ENCODE measurements at regions not wholly inside any gene's neighbourhood (a gene's known extent, or its start where the extent isn't known, plus 50 kb on each side); places are given as distances from the start of the nearest gene placed in this dataset.

GRCh38 chr10:120015064-120015463 is 122.5 kb downstream of the SEC23IP start:
- no peaks in the 10 kb centered on the region for H3K4me1 ChIP-seq
- no peak overlapping the region for H3K4me2 ChIP-seq
- no peaks in the 10 kb centered on the region for H4K20me1 ChIP-seq
- no peak overlapping the region for H3K4me3 ChIP-seq
- H3K9me3 ChIP-seq (replicated peaks in 1 of 11), result no peaks in the 10 kb centered on the region
- H3K9ac ChIP-seq, result no peak overlapping the region
- TF ChIP-seq Cebpa-rat (IDR thresholded peaks at IDR 0.05), result no peak
- H3K36me3 ChIP-seq, result no peaks in the 10 kb centered on the region
- no peaks in the 10 kb centered on the region for H3K27me3 ChIP-seq
- H3K27ac ChIP-seq, result no peak overlapping the region

GRCh38 chr10:120016906-120017305 is 124.4 kb downstream of the SEC23IP start:
- Histone ChIP-seq H3K4me2 (no peak overlapping the region), H3K27me3 (no peaks in the 10 kb centered on the region), H3K36me3 (no peaks in the 10 kb centered on the region), H3K27ac (no peak overlapping the region), H3K4me1 (no peaks in the 10 kb centered on the region), H4K20me1 (no peaks in the 10 kb centered on the region), H3K9ac (no peak overlapping the region), H3K9me3 (replicated peaks in 1 of 11) (no peaks in the 10 kb centered on the region), H3K4me3 (no peak overlapping the region)
- TF ChIP-seq Cebpa-rat (IDR thresholded peaks at IDR 0.05), result no peak

GRCh38 chr10:120017733-120018417 is 125.3 kb downstream of the SEC23IP start:
- Histone ChIP-seq H3K9ac (no peak overlapping the region), H3K27me3 (no peaks in the 10 kb centered on the region), H3K4me1 (no peaks in the 10 kb centered on the region), H4K20me1 (no peaks in the 10 kb centered on the region), H3K4me2 (no peak overlapping the region), H3K27ac (no peak overlapping the region), H3K36me3 (no peaks in the 10 kb centered on the region), H3K4me3 (no peak overlapping the region), H3K9me3 (replicated peaks in 1 of 11) (peaks cover 0 to 3% (median 0%) of the 10 kb centered on the region in 11 experiments; a peak in 1 of 22 replicates)
- no peak for TF ChIP-seq Cebpa-rat (IDR thresholded peaks at IDR 0.05)

- Histone ChIP-seq H3K9ac (no peak overlapping the region), H3K4me1 (no peaks in the 10 kb centered on the region), H3K27ac (no peak overlapping the region), H3K36me3 (no peaks in the 10 kb centered on the region), H3K27me3 (no peaks in the 10 kb centered on the region), H4K20me1 (no peaks in the 10 kb centered on the region), H3K4me2 (no peak overlapping the region), H3K9me3 (replicated peaks in 1 of 11) (peaks cover 0 to 3% (median 0%) of the 10 kb centered on the region in 11 experiments; a peak in 1 of 22 replicates), H3K4me3 (no peak overlapping the region)
- no peak for TF ChIP-seq Cebpa-rat (IDR thresholded peaks at IDR 0.05)
These were observed 126.2 kb downstream of the SEC23IP start for GRCh38 chr10:120018695-120019094.

GRCh38 chr10:120019568-120019967 is 127.0 kb downstream of the SEC23IP start:
- no peak overlapping the region for H3K4me3 ChIP-seq
- no peaks in the 10 kb centered on the region for H3K36me3 ChIP-seq
- no peak overlapping the region for H3K27ac ChIP-seq
- H4K20me1 ChIP-seq, result no peaks in the 10 kb centered on the region
- H3K9ac ChIP-seq, result no peak overlapping the region
- no peak for TF ChIP-seq Cebpa-rat (IDR thresholded peaks at IDR 0.05)
- no peaks in the 10 kb centered on the region for H3K4me1 ChIP-seq
- peaks cover 0 to 3% (median 0%) of the 10 kb centered on the region in 11 experiments; a peak in 1 of 22 replicates for H3K9me3 ChIP-seq (replicated peaks in 1 of 11)
- no peaks in the 10 kb centered on the region for H3K27me3 ChIP-seq
- H3K4me2 ChIP-seq, result no peak overlapping the region

GRCh38 chr10:120022357-120022756 is 129.8 kb downstream of the SEC23IP start:
- Histone ChIP-seq H4K20me1 (no peaks in the 10 kb centered on the region), H3K9ac (no peak overlapping the region), H3K4me3 (no peak overlapping the region), H3K4me1 (no peaks in the 10 kb centered on the region), H3K9me3 (replicated peaks in 1 of 11) (peaks cover 0 to 4% (median 0%) of the 10 kb centered on the region in 11 experiments; a peak in 1 of 22 replicates), H3K4me2 (no peak overlapping the region), H3K27ac (no peak overlapping the region), H3K36me3 (no peaks in the 10 kb centered on the region), H3K27me3 (no peaks in the 10 kb centered on the region)
- no peak for TF ChIP-seq Cebpa-rat (IDR thresholded peaks at IDR 0.05)

GRCh38 chr10:120034236-120034635 is 141.7 kb downstream of the SEC23IP start:
- TF ChIP-seq Cebpa-rat (IDR thresholded peaks at IDR 0.05), result no peak
- H3K9me3 ChIP-seq (replicated peaks in 1 of 11), result no peaks in the 10 kb centered on the region
- no peak overlapping the region for H3K27ac ChIP-seq
- H3K9ac ChIP-seq, result no peak overlapping the region
- H4K20me1 ChIP-seq, result no peaks in the 10 kb centered on the region
- no peak overlapping the region for H3K4me3 ChIP-seq
- H3K4me1 ChIP-seq, result no peaks in the 10 kb centered on the region
- H3K4me2 ChIP-seq, result no peak overlapping the region
- H3K27me3 ChIP-seq, result no peaks in the 10 kb centered on the region
- no peaks in the 10 kb centered on the region for H3K36me3 ChIP-seq

- TF ChIP-seq Cebpa-rat (IDR thresholded peaks at IDR 0.05), result no peak
- H3K36me3 ChIP-seq, result no peaks in the 10 kb centered on the region
- no peak overlapping the region for H3K4me3 ChIP-seq
- H3K4me1 ChIP-seq, result peaks cover 0 to 12% (median 5%) of the 10 kb centered on the region in 10 experiments; a peak in 6 of 20 replicates
- no peak overlapping the region for H3K27ac ChIP-seq
- 0 out of 22 replicates have a peak, but pooled peaks cover 0 to 4% (median 0%) of the 10 kb centered on the region in 11 experiments for H3K9me3 ChIP-seq (replicated peaks in 1 of 11)
- H4K20me1 ChIP-seq, result no peaks in the 10 kb centered on the region
- H3K4me2 ChIP-seq, result no peak overlapping the region
- H3K27me3 ChIP-seq, result no peaks in the 10 kb centered on the region
- no peak overlapping the region for H3K9ac ChIP-seq
These were observed 146.5 kb downstream of the SEC23IP start for GRCh38 chr10:120039046-120039445.

- Histone ChIP-seq H3K4me1 (peaks cover 0 to 12% (median 5%) of the 10 kb centered on the region in 10 experiments; a peak in 6 of 20 replicates), H3K9me3 (replicated peaks in 1 of 11) (0 out of 22 replicates have a peak, but pooled peaks cover 0 to 4% (median 0%) of the 10 kb centered on the region in 11 experiments), H3K4me2 (no peak overlapping the region), H3K27ac (no peak overlapping the region), H4K20me1 (no peaks in the 10 kb centered on the region), H3K27me3 (no peaks in the 10 kb centered on the region), H3K4me3 (no peak overlapping the region), H3K36me3 (no peaks in the 10 kb centered on the region), H3K9ac (no peak overlapping the region)
- TF ChIP-seq Cebpa-rat (IDR thresholded peaks at IDR 0.05), result no peak
These were observed 147.3 kb downstream of the SEC23IP start for GRCh38 chr10:120039826-120040225.
